ENCODE measurements at regions not wholly inside any gene's neighbourhood (a gene's known extent, or its start where the extent isn't known, plus 50 kb on each side); places are given as distances from the start of the nearest gene placed in this dataset.
"Not testable (repeated sequence)": the region's sequence is repeated elsewhere in the genome, so short reads cannot be mapped to it uniquely, and the experiment has no call there.

DNA sequence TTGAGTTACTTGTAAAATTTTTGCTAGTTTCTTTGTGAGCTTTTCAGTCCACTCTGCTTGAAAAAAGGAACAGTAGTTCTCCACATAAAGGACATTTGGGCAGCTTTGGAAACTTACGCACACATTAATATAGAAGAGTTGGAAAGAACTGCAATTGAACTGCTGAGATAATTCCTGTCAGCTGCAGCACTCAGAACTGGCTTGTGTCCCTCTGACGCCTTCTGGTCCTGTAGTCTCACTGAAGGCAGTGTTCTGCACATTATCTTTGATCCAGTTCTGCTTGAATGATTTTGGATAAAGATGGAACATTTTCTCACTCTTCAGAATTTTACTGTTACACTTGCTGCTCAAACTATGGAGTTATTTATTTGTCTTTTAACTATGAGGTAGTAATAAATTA lies 901.9 kb downstream of the OTOL1 start:
- DNase-seq (ENCODE audit: low read depth in 2 of 2), result no peak

DNA sequence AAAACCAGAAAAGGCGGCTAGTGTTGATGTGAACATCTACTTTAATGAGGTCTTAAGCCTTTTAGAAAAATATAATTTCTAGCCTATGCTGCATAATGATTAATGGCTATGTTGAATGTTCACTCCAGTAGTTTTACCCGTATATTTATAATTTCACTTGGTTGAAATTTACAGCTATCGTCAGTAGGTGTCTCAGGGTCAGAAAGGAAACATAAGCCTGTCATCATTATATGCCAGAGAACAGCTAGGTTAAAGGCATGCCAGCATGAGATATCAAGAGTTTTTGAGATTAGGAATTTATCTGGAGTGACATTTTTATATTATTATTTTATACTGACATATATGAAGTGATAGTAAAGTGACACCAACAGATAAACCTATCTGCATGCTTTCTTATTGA lies 904.1 kb downstream of the OTOL1 start:
- DNase-seq (ENCODE audit: low read depth in 2 of 2), result no peak

GRCh38 chr3:162411556-162411955 lies 914.9 kb downstream of the OTOL1 start:
- DNase-seq (ENCODE audit: low read depth in 2 of 2), result not testable (repeated sequence)

GRCh38 chr3:162421721-162422120 lies 925.1 kb downstream of the OTOL1 start:
- no peak for DNase-seq (ENCODE audit: low read depth in 2 of 2)

DNA sequence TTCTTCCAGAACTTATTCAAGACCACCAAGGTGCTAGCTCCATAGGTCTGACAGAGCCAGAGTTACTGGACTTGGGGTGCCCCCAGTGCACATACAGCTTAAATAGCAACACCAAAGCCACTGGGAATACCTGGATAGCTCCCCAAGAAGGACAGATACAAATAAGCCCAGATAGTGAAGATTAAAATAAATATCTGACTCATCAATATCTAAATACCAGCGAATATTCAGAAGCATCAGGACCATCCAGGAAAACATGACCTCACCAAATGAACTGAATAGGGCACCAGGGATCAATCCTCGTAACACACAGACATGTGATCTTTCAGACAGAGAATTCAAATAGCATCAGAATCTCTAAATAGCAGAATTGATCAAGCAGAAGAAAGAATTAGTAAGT lies 931.6 kb downstream of the OTOL1 start:
- no peak for DNase-seq (ENCODE audit: low read depth in 2 of 2)

DNA sequence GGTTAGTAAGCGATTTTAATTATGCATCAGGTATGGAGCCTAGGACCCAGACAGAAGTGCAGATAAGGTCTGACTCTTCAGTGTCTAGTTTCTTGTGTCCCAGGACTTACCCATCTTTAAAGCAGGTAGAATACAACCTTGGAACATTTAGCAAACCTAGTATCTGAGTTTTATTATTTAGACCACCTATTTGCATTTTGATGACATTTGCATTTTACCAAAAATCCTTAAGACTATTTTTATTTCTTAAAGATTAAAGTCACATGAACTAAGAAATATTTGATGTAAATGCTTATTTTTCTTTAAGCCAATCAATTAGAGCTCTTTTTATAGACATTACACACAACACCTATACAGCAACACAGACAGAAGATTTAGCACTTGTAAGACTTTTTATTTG lies 939.1 kb downstream of the OTOL1 start:
- no peak for DNase-seq (ENCODE audit: low read depth in 2 of 2)

DNA sequence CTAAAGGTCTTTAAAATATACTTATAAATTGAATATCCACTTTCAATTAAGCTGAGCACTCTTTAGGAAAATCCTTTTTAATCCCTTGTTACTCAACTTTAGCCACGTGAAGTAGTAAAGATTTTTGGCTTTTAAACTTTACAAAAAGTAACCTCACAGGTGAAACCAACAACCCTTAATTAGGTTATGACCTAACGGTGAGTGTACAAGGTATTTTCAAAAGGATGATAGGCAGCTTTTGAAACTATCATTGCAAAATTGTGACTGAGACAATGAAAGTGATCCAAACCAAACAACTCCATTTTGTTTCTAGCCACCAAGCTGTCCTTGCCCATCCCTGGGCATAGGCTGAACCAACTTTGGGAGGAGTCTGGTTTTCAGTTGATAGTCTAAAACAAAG lies 940.2 kb downstream of the OTOL1 start:
- no peak for DNase-seq (ENCODE audit: low read depth in 2 of 2)

- DNase-seq (ENCODE audit: low read depth in 2 of 2), result no peak
These were observed 940.9 kb downstream of the OTOL1 start for GRCh38 chr3:162437480-162437879.

- DNase-seq (ENCODE audit: low read depth in 2 of 2), result no peak
These were observed 945.1 kb downstream of the OTOL1 start for GRCh38 chr3:162441716-162442115.

GRCh38 chr3:162443376-162443775 lies 946.8 kb downstream of the OTOL1 start:
- no peak for DNase-seq (ENCODE audit: low read depth in 2 of 2)

GRCh38 chr3:162468791-162469190 lies 972.2 kb downstream of the OTOL1 start:
- DNase-seq (ENCODE audit: low read depth in 2 of 2), result no peak

- no peak for DNase-seq (ENCODE audit: low read depth in 2 of 2)
These were observed 990.5 kb downstream of the OTOL1 start for GRCh38 chr3:162487138-162487537.

DNA sequence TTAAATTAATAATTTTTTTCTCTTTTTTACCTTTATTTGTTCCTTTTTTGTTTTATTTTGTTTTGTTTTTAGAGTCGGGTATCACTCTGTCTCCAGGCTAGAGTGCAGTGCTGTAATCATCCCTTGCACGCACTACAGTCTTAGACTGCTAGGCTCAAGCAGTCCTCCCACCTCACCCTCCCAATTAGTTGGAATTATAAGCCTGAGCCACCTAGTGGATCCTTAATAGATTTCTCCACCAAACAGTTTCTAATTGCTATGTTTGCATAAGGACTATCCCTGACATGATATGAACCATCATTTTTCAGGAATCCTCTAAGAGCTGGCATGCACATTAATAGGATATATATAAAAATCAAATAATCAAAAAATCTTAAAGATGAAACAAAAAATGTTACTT lies 993.2 kb downstream of the OTOL1 start:
- DNase-seq (ENCODE audit: low read depth in 2 of 2), result no peak

- DNase-seq (ENCODE audit: low read depth in 2 of 2), result no peak
These were observed 995.3 kb downstream of the OTOL1 start for GRCh38 chr3:162491952-162492351.

DNA sequence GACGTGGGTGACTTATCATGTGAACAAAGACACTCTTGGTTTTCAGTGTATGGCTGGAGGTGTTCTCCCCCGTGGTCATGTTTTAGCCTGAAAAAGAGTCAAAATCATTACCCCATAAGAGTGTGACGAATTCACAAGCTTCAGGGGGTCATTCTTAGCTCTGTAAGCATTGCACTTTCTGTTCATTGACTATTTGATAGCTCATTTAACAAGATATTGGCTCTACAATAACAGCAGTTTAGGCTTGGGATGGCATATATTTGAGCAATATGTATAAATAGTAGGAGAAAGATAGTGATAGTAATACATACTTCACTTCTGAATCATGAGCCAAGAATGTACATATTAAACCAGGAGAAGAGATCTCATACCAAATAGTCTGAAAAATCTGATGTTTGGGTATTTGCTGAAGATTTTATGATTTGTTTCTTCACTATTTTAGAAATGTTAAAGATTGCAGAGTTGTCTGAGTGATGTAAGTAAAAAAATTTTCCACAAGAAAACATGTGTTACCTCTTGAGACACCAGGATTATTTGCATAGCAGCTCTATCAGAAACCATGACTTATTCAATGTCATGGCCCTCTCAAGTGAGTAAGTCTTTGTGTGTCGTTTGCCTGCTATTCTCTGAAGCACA lies 996.0 kb downstream of the OTOL1 start:
- no peak for DNase-seq (ENCODE audit: low read depth in 2 of 2)

DNA sequence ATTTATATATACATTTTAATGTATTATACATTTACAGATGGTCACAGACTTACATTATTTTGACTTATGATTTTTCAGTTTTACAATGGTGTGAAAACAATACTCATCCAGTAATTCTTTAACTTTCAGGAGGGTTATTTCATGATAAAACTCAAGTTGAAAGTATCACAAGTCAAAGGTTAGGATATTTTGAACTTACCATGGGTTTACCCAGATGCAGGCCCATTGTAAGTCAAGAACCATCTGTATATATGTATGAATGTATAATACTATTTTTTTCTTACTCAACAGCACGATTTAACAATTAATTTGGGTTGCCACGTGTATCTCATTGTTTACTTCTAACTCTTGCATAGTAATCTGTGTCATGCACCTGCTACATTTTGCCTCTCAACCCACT lies 1002.0 kb downstream of the OTOL1 start:
- DNase-seq (ENCODE audit: low read depth in 2 of 2), result no peak

DNA sequence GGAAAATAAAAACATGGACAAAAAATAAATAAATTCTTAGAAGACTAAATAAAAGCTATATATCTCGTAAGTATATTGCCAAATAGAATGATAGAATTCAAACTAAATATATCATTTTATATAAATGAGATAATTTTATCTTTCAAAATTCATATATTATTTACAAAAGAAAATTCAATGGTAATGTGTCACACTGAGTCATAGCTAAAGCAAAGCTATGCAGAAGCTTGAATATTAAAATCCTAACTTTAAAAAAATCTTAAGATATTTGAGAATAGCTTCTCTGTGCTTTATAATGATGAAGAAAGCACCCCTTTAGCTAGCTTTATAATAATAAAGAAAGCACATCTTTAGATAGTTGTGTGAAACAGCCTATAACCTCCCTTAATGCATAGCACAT lies 1010.8 kb downstream of the OTOL1 start:
- DNase-seq (ENCODE audit: low read depth in 2 of 2), result no peak

GRCh38 chr3:162512488-162512887 lies 1015.9 kb downstream of the OTOL1 start:
- no peak for DNase-seq (ENCODE audit: low read depth in 2 of 2)

GRCh38 chr3:162517110-162517509 lies 1020.5 kb downstream of the OTOL1 start:
- no peak for DNase-seq (ENCODE audit: low read depth in 2 of 2)

- DNase-seq (ENCODE audit: low read depth in 2 of 2), result no peak
These were observed 1025.1 kb downstream of the OTOL1 start for GRCh38 chr3:162521669-162522068.

- no peak for DNase-seq (ENCODE audit: low read depth in 2 of 2)
These were observed 1028.6 kb downstream of the OTOL1 start for GRCh38 chr3:162525066-162525742.

- no peak for DNase-seq (ENCODE audit: low read depth in 2 of 2)
These were observed 1029.2 kb downstream of the OTOL1 start for GRCh38 chr3:162525771-162526170.

- DNase-seq (ENCODE audit: low read depth in 2 of 2), result no peak
These were observed 1037.8 kb downstream of the OTOL1 start for GRCh38 chr3:162534431-162534830.

DNA sequence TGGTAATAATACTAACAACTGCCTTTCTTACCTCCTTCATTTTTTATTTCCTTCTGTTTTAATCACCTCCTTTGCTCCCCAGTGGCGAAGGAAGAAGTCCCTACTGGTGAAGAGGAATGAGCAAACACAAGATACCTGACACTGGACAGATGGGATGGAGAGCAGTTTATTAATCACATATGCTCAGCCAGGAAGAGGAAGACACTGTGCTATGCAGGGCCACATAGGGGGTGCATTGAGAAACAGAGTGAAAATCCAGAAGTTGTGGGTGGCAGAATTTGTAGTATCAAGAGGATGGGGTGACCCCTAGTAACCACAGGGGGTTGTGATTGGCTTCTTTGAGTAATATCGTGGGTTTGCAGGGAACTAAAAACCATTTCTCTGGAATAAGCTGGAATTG lies 1041.9 kb downstream of the OTOL1 start:
- DNase-seq (ENCODE audit: low read depth in 2 of 2), result no peak

Data from activated CD4-positive, alpha-beta T cell treated with anti-CD3 and anti-CD28 coated beads for 24 hours (primary cell).